ENCODE measurements at regions not wholly inside any gene's neighbourhood (a gene's known extent, or its start where the extent isn't known, plus 50 kb on each side); places are given as distances from the start of the nearest gene placed in this dataset.

- no peak for TF ChIP-seq CTCF (conservative IDR thresholded peaks at IDR 0.05; ENCODE audit: control insufficient read depth, insufficient read depth, low read depth, low read length)
- DNase-seq (ENCODE audit: low read depth) = no peak
- H3K4me3 ChIP-seq (ENCODE audit: control insufficient read depth, low read depth, low read length) = no peak overlapping the region
Observed at GRCh38 chr13:29934531-29935308, 84.3 kb upstream of the UBL3 start.

GRCh38 chr13:29933401-29933800 is 83.0 kb upstream of the UBL3 start:
- H3K4me3 ChIP-seq (ENCODE audit: control insufficient read depth, low read depth, low read length) = no peak overlapping the region
- no peak for DNase-seq (ENCODE audit: low read depth)
- TF ChIP-seq CTCF (conservative IDR thresholded peaks at IDR 0.05; ENCODE audit: control insufficient read depth, insufficient read depth, low read depth, low read length) = no peak

- DNase-seq (ENCODE audit: low read depth) = no peak
- no peak for TF ChIP-seq CTCF (conservative IDR thresholded peaks at IDR 0.05; ENCODE audit: control insufficient read depth, insufficient read depth, low read depth, low read length)
- H3K4me3 ChIP-seq (ENCODE audit: control insufficient read depth, low read depth, low read length) = no peak overlapping the region
Observed at GRCh38 chr13:29931696-29932095, 81.3 kb upstream of the UBL3 start.

- DNase-seq (ENCODE audit: low read depth) = no peak
- TF ChIP-seq CTCF (conservative IDR thresholded peaks at IDR 0.05; ENCODE audit: control insufficient read depth, insufficient read depth, low read depth, low read length) = no peak
- no peak overlapping the region for H3K4me3 ChIP-seq (ENCODE audit: control insufficient read depth, low read depth, low read length)
Observed at GRCh38 chr13:29929062-29929847, 78.8 kb upstream of the UBL3 start.

GRCh38 chr13:29926098-29926476 is 75.7 kb upstream of the UBL3 start:
- no peak for TF ChIP-seq CTCF (conservative IDR thresholded peaks at IDR 0.05; ENCODE audit: control insufficient read depth, insufficient read depth, low read depth, low read length)

GRCh38 chr13:29925457-29926097 is 75.2 kb upstream of the UBL3 start:
- TF ChIP-seq CTCF (conservative IDR thresholded peaks at IDR 0.05; ENCODE audit: control insufficient read depth, insufficient read depth, low read depth, low read length) = no peak
- no peak overlapping the region for H3K4me3 ChIP-seq (ENCODE audit: control insufficient read depth, low read depth, low read length)
- peak; percentile 86 for DNase-seq (ENCODE audit: low read depth)

More at GRCh38 chr13:29926098-29926476, 75.7 kb upstream of the UBL3 start:
- no peak for DNase-seq (ENCODE audit: low read depth)
- no peak overlapping the region for H3K4me3 ChIP-seq (ENCODE audit: control insufficient read depth, low read depth, low read length)
